ENCODE measurements at regions not wholly inside any gene's neighbourhood (a gene's known extent, or its start where the extent isn't known, plus 50 kb on each side); places are given as distances from the start of the nearest gene placed in this dataset.

- H3K9me3 ChIP-seq (ENCODE audit: control insufficient read depth in 1 of 2, insufficient read depth in 1 of 2, low read depth in 1 of 2, low read length in 2 of 2): peaks cover 7 to 22% of the 10 kb centered on the region in 2 experiments; a peak in 2 of 4 replicates
- H3K4me3 ChIP-seq (replicated peaks in 1 of 2; ENCODE audit: low read depth in 1 of 2, low read length in 2 of 2): no peak overlapping the region
- ATAC-seq: no peak
- H3K36me3 ChIP-seq (ENCODE audit: control insufficient read depth in 1 of 2, insufficient read depth in 2 of 2, low read length in 2 of 2): no peaks in the 10 kb centered on the region; a peak in 1 of 4 replicates
- TF ChIP-seq MAX (IDR thresholded peaks at IDR 0.05) (no peak), CTCF (IDR thresholded peaks at IDR 0.05 in 2 of 3, conservative IDR thresholded peaks at IDR 0.05 in 1 of 3; ENCODE audit: borderline replicate concordance in 1 of 3, insufficient read depth in 1 of 3, low read depth in 2 of 3, low read length in 2 of 3) (no peak), TCF7L2 (IDR thresholded peaks at IDR 0.05; ENCODE audit: borderline replicate concordance, extremely low read depth, insufficient read depth, insufficient read length) (no peak), EZH2 (IDR thresholded peaks at IDR 0.05) (no peak), POLR2AphosphoS5 (IDR thresholded peaks at IDR 0.05; ENCODE audit: low read depth, low read length) (no peak), ZBTB33 (IDR thresholded peaks at IDR 0.05; ENCODE audit: extremely low read depth, insufficient replicate concordance, low read length) (no peak), JUND (IDR thresholded peaks at IDR 0.05) (no peak), RAD21 (IDR thresholded peaks at IDR 0.05; ENCODE audit: low read depth) (no peak), ELF1 (IDR thresholded peaks at IDR 0.05; ENCODE audit: borderline replicate concordance, low read depth) (no peak), CBX3 (IDR thresholded peaks at IDR 0.05; ENCODE audit: low read depth) (no peak), SP1 (IDR thresholded peaks at IDR 0.05; ENCODE audit: low read depth) (no peak), SIN3A (IDR thresholded peaks at IDR 0.05; ENCODE audit: low read depth) (no peak), EGR1 (IDR thresholded peaks at IDR 0.05; ENCODE audit: low read depth) (no peak)
- RAD21 ChIA-PET (ENCODE audit: low non-redundant PET in 1 of 2, low total read pairs in 2 of 2, uncharacterized antibody in 2 of 2, unreplicated experiment in 2 of 2): no interaction called here
- intact Hi-C loops (cut with micrococcal nuclease): no loop called here
- no peaks in the 10 kb centered on the region for H3K4me1 ChIP-seq (ENCODE audit: control insufficient read depth in 1 of 2, insufficient read depth in 2 of 2, low read length in 2 of 2)
- no peak for DNase-seq (ENCODE audit: low read depth, low spot score)
- H3K79me2 ChIP-seq (ENCODE audit: insufficient read depth, low read length): no peaks in the 10 kb centered on the region
- no peak overlapping the region for H2AFZ ChIP-seq (ENCODE audit: low read depth, low read length, poor library complexity, severe bottlenecking)
- no peak overlapping the region for H3K4me2 ChIP-seq (ENCODE audit: low read length)
- no TSS peak for BruUV-seq (replicated peaks)
- no peaks in the 10 kb centered on the region for H3K9me2 ChIP-seq (ENCODE audit: insufficient read depth)
- POLR2A ChIA-PET: no interaction called here
- no peaks in the 10 kb centered on the region for H3K27me3 ChIP-seq (ENCODE audit: insufficient read depth, low read length)
- no peak overlapping the region for H3K9ac ChIP-seq (ENCODE audit: low read length)
- H3K27ac ChIP-seq (ENCODE audit: low read depth, low read length): no peak overlapping the region
- H4K20me1 ChIP-seq (ENCODE audit: insufficient read depth): no peaks in the 10 kb centered on the region
- CTCF ChIA-PET: no interaction called here
These were observed 1540.9 kb upstream of the RAG2 start for GRCh38 chr11:38138972-38139371.
